SK-N-SH (cell line): ENCODE measurements at regions not wholly inside any gene's neighbourhood (a gene's known extent, or its start where the extent isn't known, plus 50 kb on each side); places are given as distances from the start of the nearest gene placed in this dataset.

Experiments used
- CTCF ChIA-PET: fragments of 300-600, 350-600 bp; formaldehyde crosslinking; extraction: SDS; loops from one replicate; lab custom pipeline; 2021; lab: Yijun Ruan, JAX
- POLR2A ChIA-PET: fragments of 350-600 bp; sonication (Branson Sonifier 250); formaldehyde crosslinking; extraction: SDS; loops from one replicate; lab custom pipeline; 2020; ENCODE audit warnings: antibody characterized with exemption, inconsistent platforms; lab: Yijun Ruan, JAX
- DNase-seq: peaks from one replicate; pipeline ENCODE4 v3.0.0; 2012
- H2AFZ ChIP-seq: fragments of 200-600 bp; sonication (generic); 2 replicates; pipeline ENCODE4 v1.8.1; 2016; ENCODE audit warnings: antibody characterized with exemption, mild to moderate bottlenecking, low read depth
- H3F3A ChIP-seq: fragments of 200-600 bp; sonication (generic); replicated peaks from 2 replicates; pipeline ENCODE3; 2016; ENCODE audit warnings: antibody characterized with exemption, mild to moderate bottlenecking; ENCODE audit not compliant: insufficient read depth
- H3K27ac ChIP-seq, 2 experiments: fragments of 200-500 bp in 1 of 2; fragments of 200-600 bp in 1 of 2; sonication (Bioruptor generic) in 1 of 2; sonication (generic), shearing (Covaris generic) in 1 of 2; 2 replicates each; pipeline versions ENCODE4 v1.5.1 to v1.6.1; 2014 to 2016; ENCODE audit warnings: low read depth in 2 of 2, inconsistent platforms in 1 of 2, low read length in 1 of 2, mild to moderate bottlenecking in 1 of 2, mixed read lengths in 1 of 2
- H3K27me3 ChIP-seq: fragments of 200-600 bp; sonication (generic), shearing (Covaris generic); 2 replicates; pipeline ENCODE4 v1.6.1; 2016; ENCODE audit warnings: mixed run types; ENCODE audit not compliant: insufficient read depth
- H3K36me3 ChIP-seq, 2 experiments: fragments of 200-500 bp in 1 of 2; fragments of 200-600 bp in 1 of 2; sonication (Bioruptor generic) in 1 of 2; sonication (generic) in 1 of 2; replicated peaks in 1 of 2; 2 replicates each; pipeline versions ENCODE3 to v1.5.1; 2014 to 2016; ENCODE audit warnings: low read length in 1 of 2, mild to moderate bottlenecking in 1 of 2; ENCODE audit not compliant: insufficient read depth in 2 of 2, control insufficient read depth in 1 of 2
- H3K4me1 ChIP-seq, 2 experiments: fragments of 200-500 bp in 1 of 2; fragments of 200-600 bp in 1 of 2; sonication (Bioruptor generic) in 1 of 2; sonication (generic), shearing (Covaris generic) in 1 of 2; 2 replicates each; pipeline versions ENCODE4 v1.5.1 to v1.6.1; 2014 to 2016; ENCODE audit warnings: low read depth in 1 of 2, low read length in 1 of 2, mixed run types in 1 of 2; ENCODE audit not compliant: insufficient read depth in 2 of 2, control insufficient read depth in 1 of 2
- H3K4me2 ChIP-seq: fragments of 200-600 bp; sonication (generic), shearing (Covaris generic); 2 replicates; pipeline ENCODE4 v1.6.1; 2017; ENCODE audit warnings: mixed run types
- H3K4me3 ChIP-seq, 2 experiments: fragments of 200-500 bp in 1 of 2; fragments of 200-600 bp in 1 of 2; sonication (Bioruptor generic) in 1 of 2; sonication (generic), shearing (Covaris generic) in 1 of 2; 2 replicates each; pipeline versions ENCODE4 v1.5.1 to v1.8.1; 2014 to 2016; ENCODE audit warnings: low read depth in 2 of 2, inconsistent platforms in 1 of 2, low read length in 1 of 2, mild to moderate bottlenecking in 1 of 2, mixed read lengths in 1 of 2, moderate library complexity in 1 of 2
- H3K79me2 ChIP-seq: fragments of 200-600 bp; sonication (generic); 2 replicates; pipeline ENCODE4 v1.8.1; 2017; ENCODE audit warnings: mild to moderate bottlenecking; ENCODE audit not compliant: insufficient read depth
- H3K9ac ChIP-seq: fragments of 200-600 bp; sonication (generic); 2 replicates; pipeline ENCODE4 v1.6.1; 2017; ENCODE audit warnings: mixed run types
- H3K9me2 ChIP-seq: fragments of 200-600 bp; sonication (generic); 2 replicates; pipeline ENCODE4 v1.6.1; 2017; ENCODE audit warnings: mixed run types
- H3K9me3 ChIP-seq: fragments of 200-600 bp; sonication (generic); 2 replicates; pipeline ENCODE4 v1.6.1; 2017; ENCODE audit warnings: mixed run types, mild to moderate bottlenecking, moderate library complexity
- H4K20me1 ChIP-seq: fragments of 200-600 bp; sonication (generic); 2 replicates; pipeline ENCODE4 v1.6.1; 2017; ENCODE audit warnings: mild to moderate bottlenecking, mixed run types; ENCODE audit not compliant: insufficient read depth
- CHD2 ChIP-seq: fragments of 150-350 bp; IDR thresholded peaks from 2 replicates; pipeline ENCODE4 v1.6.1; 2018; ENCODE audit warnings: low read length; ENCODE audit not compliant: partially characterized antibody
- EZH2phosphoT487 ChIP-seq: fragments of 200-600 bp; sonication (generic); IDR thresholded peaks from 2 replicates; pipeline ENCODE4 v1.6.1; 2017; ENCODE audit warnings: low read depth, mixed run types, mild to moderate bottlenecking, antibody characterized with exemption, moderate library complexity, borderline replicate concordance
- FOXJ3 ChIP-seq: sonication (generic); formaldehyde crosslinking; IDR thresholded peaks from 2 replicates; pipeline ENCODE4 v1.5.1; 2020; ENCODE audit warnings: mild to moderate bottlenecking, missing genetic modification reagents
- GATA2 ChIP-seq: sonication (generic); formaldehyde crosslinking; IDR thresholded peaks from 2 replicates; pipeline ENCODE4 v1.5.0; 2020; ENCODE audit warnings: mild to moderate bottlenecking, missing genetic modification reagents
- MAX ChIP-seq: IDR thresholded peaks from 2 replicates; pipeline ENCODE4 v1.4.0; 2012; ENCODE audit warnings: low read depth
- MEF2A ChIP-seq: IDR thresholded peaks from 2 replicates; pipeline ENCODE4 v1.4.0; 2012; ENCODE audit warnings: low read depth, borderline replicate concordance
- MXI1 ChIP-seq: IDR thresholded peaks from 2 replicates; pipeline ENCODE4 v1.6.1; 2012; ENCODE audit warnings: mild to moderate bottlenecking, low read depth, low read length, improper control_type of control experiment
- NFIC ChIP-seq: IDR thresholded peaks from 2 replicates; pipeline ENCODE4 v1.4.0; 2012; ENCODE audit warnings: borderline replicate concordance
- NRF1 ChIP-seq: IDR thresholded peaks from 2 replicates; pipeline ENCODE4 v1.6.1; 2012; ENCODE audit warnings: low read depth, mild to moderate bottlenecking, low read length
- PBX3 ChIP-seq: IDR thresholded peaks from 2 replicates; pipeline ENCODE4; 2012
- POLR2AphosphoS5 ChIP-seq: IDR thresholded peaks from 2 replicates; pipeline ENCODE4 v1.6.1; 2012; ENCODE audit warnings: low read depth, low read length
- REST ChIP-seq: IDR thresholded peaks from 2 replicates; pipeline ENCODE4 v1.6.1; 2012; ENCODE audit warnings: mild to moderate bottlenecking, low read depth, low read length, moderate library complexity
- RXRA ChIP-seq: IDR thresholded peaks from 2 replicates; pipeline ENCODE4 v1.4.0; 2012; ENCODE audit warnings: low read depth, mild to moderate bottlenecking, borderline replicate concordance
- SIN3A ChIP-seq: IDR thresholded peaks from 2 replicates; pipeline ENCODE4 v1.6.1; 2012; ENCODE audit warnings: low read depth, mild to moderate bottlenecking, low read length, moderate library complexity, borderline replicate concordance
- TAF1 ChIP-seq: IDR thresholded peaks from 2 replicates; pipeline ENCODE4 v1.6.1; 2012; ENCODE audit warnings: low read depth, mild to moderate bottlenecking, low read length, moderate library complexity, borderline replicate concordance
- TEAD4 ChIP-seq: IDR thresholded peaks from 2 replicates; pipeline ENCODE4 v1.4.0; 2012; ENCODE audit warnings: mild to moderate bottlenecking, borderline replicate concordance; ENCODE audit not compliant: insufficient read depth
- YY1 ChIP-seq: IDR thresholded peaks from 2 replicates; pipeline ENCODE4 v1.4.0; 2012; ENCODE audit warnings: low read depth, mild to moderate bottlenecking
- WGBS: methylation state at CpG from one replicate; pipeline ENCODE4 v1.1.6; 2017; ENCODE audit warnings: low lambda C conversion rate; 5-methylcytosine and 5-hydroxymethylcytosine counted together

- CTCF ChIA-PET, result no interaction called here
- no peak for DNase-seq
Observed at GRCh38 chr9:16928179-16928945, 57.9 kb upstream of the BNC2 start.

GRCh38 chr9:16925426-16925825, 55.0 kb upstream of the BNC2 start:
- Histone ChIP-seq H3K4me2 (no peak overlapping the region), H3K27me3 (no peaks in the 10 kb centered on the region), H3K9ac (no peak overlapping the region), H3K4me3 (no peak overlapping the region), H3K4me1 (no peaks in the 10 kb centered on the region)
- DNase-seq, result no peak
- TF ChIP-seq NRF1, result no peak
- TF ChIP-seq NFIC, result no peak
- TF ChIP-seq TEAD4, result no peak
- no peak for TF ChIP-seq SIN3A
- no peak for TF ChIP-seq REST
- TF ChIP-seq RXRA, result no peak
- TF ChIP-seq YY1, result no peak
- no peak for TF ChIP-seq TAF1
- TF ChIP-seq MEF2A, result no peak
- TF ChIP-seq GATA2 (CRISPR knock-in tag), result no peak
- no peak for TF ChIP-seq MXI1
- TF ChIP-seq, all 33 proteins: peak for 0
- H2AFZ ChIP-seq, result no peak overlapping the region
- H3K79me2 ChIP-seq, result no peaks in the 10 kb centered on the region
- H4K20me1 ChIP-seq, result no peaks in the 10 kb centered on the region
- H3K36me3 ChIP-seq, result no peaks in the 10 kb centered on the region
- ChIA-PET POLR2A (no interaction called here), CTCF (interaction anchor here (1.5 kb wide), 1 partner anchor 10 kb away, joined by 4 read pairs; no protein-coding TSS in a partner anchor)
- 59% methylated on average over 1 of the region's 1 CpG for WGBS
- H3K27ac ChIP-seq, result no peak overlapping the region
- no peaks in the 10 kb centered on the region for H3K9me2 ChIP-seq
- no peaks in the 10 kb centered on the region for H3F3A ChIP-seq
- no peaks in the 10 kb centered on the region for H3K9me3 ChIP-seq

More at GRCh38 chr9:16928179-16928945, 57.9 kb upstream of the BNC2 start:
- no peak for TF ChIP-seq EZH2phosphoT487
- no peak for TF ChIP-seq PBX3
- no peak for TF ChIP-seq CHD2
- TF ChIP-seq MAX, result no peak
- no peak for TF ChIP-seq FOXJ3
- TF ChIP-seq RXRA, result no peak
- TF ChIP-seq POLR2AphosphoS5, result no peak
- H3K79me2 ChIP-seq, result no peaks in the 10 kb centered on the region
- H3K4me3 ChIP-seq, result no peak overlapping the region
- 82% methylated on average over 5 of the region's 5 CpGs for WGBS
- no peaks in the 10 kb centered on the region for H3K9me3 ChIP-seq
- no peak overlapping the region for H2AFZ ChIP-seq
- H3K9me2 ChIP-seq, result no peaks in the 10 kb centered on the region
- no peaks in the 10 kb centered on the region for H3K36me3 ChIP-seq
- no peak overlapping the region for H3K9ac ChIP-seq
- no peaks in the 10 kb centered on the region for H3K27me3 ChIP-seq
- POLR2A ChIA-PET, result no interaction called here
- no peaks in the 10 kb centered on the region for H3K4me1 ChIP-seq
- H3F3A ChIP-seq, result no peaks in the 10 kb centered on the region
- no peak overlapping the region for H3K27ac ChIP-seq
- H4K20me1 ChIP-seq, result no peaks in the 10 kb centered on the region
- no peak overlapping the region; the same call in 1 of the 2 replicates for H3K4me2 ChIP-seq
